ENCODE measurements at regions not wholly inside any gene's neighbourhood (a gene's known extent, or its start where the extent isn't known, plus 50 kb on each side); places are given as distances from the start of the nearest gene placed in this dataset.

DNA sequence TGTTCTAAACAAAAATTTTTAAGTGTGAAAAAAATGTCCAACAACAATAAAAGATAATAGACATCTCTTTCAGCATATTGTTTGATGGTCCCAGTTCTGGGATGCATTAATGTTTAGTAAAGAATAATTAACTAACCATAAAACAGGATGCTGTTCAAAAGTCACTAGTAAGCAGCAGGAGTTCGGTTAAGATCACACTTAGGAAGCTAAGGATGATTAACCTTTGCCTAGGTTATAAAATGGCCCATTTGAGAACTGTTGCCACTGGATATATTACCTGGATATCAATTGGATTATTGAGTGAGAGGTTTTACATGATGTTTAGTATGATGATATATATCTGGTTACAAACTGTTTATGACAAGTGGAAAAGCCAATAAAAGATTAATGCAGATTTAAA is 171.7 kb downstream of the ATG4C start:
- DNase-seq (ENCODE audit: low read depth), result no peak
- H3K4me3 ChIP-seq (ENCODE audit: low read length), result no peak overlapping the region
- TF ChIP-seq, protein P1, sequence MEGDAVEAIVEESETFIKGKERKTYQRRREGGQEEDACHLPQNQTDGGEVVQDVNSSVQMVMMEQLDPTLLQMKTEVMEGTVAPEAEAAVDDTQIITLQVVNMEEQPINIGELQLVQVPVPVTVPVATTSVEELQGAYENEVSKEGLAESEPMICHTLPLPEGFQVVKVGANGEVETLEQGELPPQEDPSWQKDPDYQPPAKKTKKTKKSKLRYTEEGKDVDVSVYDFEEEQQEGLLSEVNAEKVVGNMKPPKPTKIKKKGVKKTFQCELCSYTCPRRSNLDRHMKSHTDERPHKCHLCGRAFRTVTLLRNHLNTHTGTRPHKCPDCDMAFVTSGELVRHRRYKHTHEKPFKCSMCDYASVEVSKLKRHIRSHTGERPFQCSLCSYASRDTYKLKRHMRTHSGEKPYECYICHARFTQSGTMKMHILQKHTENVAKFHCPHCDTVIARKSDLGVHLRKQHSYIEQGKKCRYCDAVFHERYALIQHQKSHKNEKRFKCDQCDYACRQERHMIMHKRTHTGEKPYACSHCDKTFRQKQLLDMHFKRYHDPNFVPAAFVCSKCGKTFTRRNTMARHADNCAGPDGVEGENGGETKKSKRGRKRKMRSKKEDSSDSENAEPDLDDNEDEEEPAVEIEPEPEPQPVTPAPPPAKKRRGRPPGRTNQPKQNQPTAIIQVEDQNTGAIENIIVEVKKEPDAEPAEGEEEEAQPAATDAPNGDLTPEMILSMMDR (conservative IDR thresholded peaks at IDR 0.05; ENCODE audit: low read depth, low read length), result no peak

DNA sequence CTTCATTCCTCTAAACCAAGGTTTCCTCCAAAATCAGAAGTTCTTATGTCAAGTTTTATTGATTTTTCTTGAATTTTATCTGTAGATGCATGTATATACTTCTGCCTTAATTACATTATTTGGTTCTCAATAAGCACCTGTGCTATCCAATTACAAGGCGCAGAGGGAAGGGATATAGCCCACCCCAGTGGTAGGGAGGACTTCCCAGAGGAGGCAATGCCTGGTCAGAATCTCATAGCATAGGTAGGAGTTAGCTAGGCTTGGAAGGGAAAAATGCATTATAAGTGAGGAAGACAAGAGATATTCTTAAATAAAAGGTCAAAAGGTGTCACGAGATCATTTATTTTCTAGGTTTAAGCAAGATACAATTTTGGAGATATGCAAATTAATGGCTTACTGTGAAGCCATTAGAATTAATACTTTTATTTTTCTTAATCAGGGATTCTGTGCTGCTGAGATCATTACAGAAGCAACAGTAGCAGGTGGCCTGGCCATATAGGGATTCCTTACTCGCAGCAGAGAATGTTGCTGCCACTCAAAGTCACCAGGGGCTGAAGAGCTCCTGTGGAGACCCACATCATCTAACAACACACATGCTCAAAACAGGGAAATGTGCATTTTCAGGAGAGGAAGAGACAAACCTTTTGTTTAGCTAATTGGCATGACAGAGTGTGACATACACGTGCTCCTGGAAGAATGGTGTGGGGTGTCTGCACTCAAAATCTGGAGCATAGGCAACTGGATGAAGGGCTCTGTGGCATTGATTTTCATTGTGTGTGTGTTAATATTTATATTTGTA is 178.3 kb downstream of the ATG4C start:
- TF ChIP-seq, protein P1 (conservative IDR thresholded peaks at IDR 0.05; ENCODE audit: low read depth, low read length), result no peak
- no peak for DNase-seq (ENCODE audit: low read depth)
- no peak overlapping the region for H3K4me3 ChIP-seq (ENCODE audit: low read length)

DNA sequence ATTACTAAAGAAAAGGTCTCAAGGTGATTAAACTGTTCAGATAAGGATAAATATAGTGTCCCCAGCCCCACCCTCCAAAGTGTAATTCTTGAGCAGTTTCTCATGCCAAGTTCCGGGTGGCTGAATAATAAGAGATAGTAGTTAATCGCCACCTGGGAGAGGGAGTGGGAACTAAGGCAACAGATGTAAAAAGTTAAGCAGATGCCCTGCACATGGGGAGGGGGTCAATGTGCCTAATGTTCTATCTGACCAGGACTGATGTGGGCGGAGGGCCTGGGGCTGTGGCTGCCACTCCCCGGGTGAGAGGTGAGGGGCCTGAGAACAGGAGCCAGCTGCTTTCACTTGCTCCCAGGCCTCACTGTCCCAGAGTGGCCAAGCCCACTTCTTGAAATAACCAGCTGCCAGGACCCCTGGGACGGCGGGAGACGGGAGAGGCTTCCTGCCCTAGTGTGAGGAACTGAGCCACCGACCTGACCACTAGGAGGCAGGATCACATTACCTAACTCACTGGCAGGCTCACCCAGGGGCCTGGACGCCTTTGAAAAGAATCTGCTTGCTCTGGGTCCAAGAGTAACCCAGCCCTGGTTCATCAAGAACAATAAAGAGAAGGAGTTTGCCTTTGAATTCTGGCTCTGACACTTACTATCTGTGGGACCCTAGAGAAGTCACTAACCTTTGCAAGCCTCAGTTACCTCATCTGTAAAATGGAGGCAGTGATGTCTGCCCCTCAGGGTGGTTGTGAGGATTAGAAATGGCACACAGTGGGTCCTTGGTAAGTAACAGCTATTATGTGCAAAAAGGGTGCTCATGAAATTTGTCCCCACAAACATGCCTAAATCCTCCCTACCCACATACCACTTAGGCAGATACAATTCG is 179.2 kb downstream of the ATG4C start:
- no peak for DNase-seq (ENCODE audit: low read depth)
- H3K4me3 ChIP-seq (ENCODE audit: low read length), result no peak overlapping the region
- TF ChIP-seq, protein P1 (conservative IDR thresholded peaks at IDR 0.05; ENCODE audit: low read depth, low read length), result peak; percentile 70

DNA sequence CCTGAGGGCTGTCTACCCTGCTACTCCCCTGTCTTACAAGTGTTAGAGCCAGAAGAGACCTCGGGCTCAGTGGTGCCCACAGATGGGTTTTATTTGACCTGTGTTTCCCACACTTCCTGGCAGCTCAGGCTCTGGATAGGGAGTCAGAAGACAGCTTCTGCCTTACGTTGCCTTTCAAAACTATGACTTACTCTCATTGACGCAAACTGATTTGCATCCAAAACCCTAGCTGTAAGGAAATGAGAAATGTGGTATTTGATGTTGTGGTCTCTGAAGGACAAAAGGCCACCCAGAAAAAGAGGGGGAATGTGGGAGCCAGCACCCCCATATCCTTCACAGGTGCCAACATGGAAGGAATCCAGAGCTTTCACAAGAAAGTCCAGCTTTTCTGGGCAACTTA is 180.2 kb downstream of the ATG4C start:
- TF ChIP-seq, protein P1 (conservative IDR thresholded peaks at IDR 0.05; ENCODE audit: low read depth, low read length), result no peak
- no peak for DNase-seq (ENCODE audit: low read depth)
- H3K4me3 ChIP-seq (ENCODE audit: low read length), result no peak overlapping the region

DNA sequence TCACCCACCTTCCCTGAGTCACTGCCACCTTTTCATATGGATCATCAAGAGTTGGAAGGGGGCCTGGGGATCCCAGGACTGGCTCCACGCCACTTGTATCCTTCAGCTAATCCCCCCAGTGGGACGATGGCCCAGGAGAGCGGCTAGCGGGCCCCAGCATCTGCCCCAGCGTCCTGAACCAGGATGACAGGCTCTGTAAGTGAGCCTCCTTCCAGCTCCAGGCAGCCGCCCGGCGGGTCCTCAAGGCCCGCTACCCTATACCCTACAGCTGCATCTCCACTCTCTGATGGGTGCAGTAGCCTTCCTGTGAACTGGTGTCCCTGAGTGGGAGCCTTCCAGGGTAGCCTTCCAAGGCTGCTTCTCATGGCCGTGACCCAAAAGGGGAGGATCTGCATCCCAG is 183.1 kb downstream of the ATG4C start:
- no peak for DNase-seq (ENCODE audit: low read depth)
- no peak overlapping the region for H3K4me3 ChIP-seq (ENCODE audit: low read length)
- TF ChIP-seq, protein P1 (conservative IDR thresholded peaks at IDR 0.05; ENCODE audit: low read depth, low read length), result no peak

DNA sequence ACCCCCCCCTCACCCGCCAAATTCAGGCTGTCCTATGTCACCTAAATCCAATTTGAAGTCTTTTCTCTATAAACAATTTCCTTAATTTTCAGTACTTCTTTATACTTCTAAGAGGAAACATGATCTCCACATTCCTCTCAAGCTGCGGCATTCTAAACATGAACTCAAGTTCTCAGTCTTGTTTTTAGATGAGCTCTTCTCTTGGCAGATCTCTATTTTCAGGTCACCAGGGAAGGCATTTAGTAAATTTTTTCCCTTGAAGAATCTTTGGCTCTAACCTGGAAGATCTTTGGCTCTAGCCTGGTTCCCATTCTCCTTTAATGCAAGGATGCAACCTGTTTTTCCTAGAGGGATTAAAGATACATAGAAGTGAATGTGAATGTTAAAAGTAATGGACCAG is 193.4 kb downstream of the ATG4C start:
- no peak overlapping the region for H3K4me3 ChIP-seq (ENCODE audit: low read length)
- DNase-seq (ENCODE audit: low read depth), result no peak
- TF ChIP-seq, protein P1 (conservative IDR thresholded peaks at IDR 0.05; ENCODE audit: low read depth, low read length), result no peak
